ENCODE measurements at regions not wholly inside any gene's neighbourhood (a gene's known extent, or its start where the extent isn't known, plus 50 kb on each side); places are given as distances from the start of the nearest gene placed in this dataset.

- peaks cover 11% of the 10 kb centered on the region for H3K4me1 ChIP-seq (ENCODE audit: control insufficient read depth, insufficient read depth, low read length)
- no peaks in the 10 kb centered on the region for H3K36me3 ChIP-seq (ENCODE audit: control insufficient read depth in 2 of 2, insufficient read depth in 1 of 2, low read length in 2 of 2)
- POLR2A ChIA-PET, result no interaction called here
- H3K9me3 ChIP-seq (ENCODE audit: control insufficient read depth, insufficient read depth, low read depth, low read length), result no peaks in the 10 kb centered on the region
- H3K4me3 ChIP-seq (ENCODE audit: low read depth, low read length), result no peak overlapping the region
- no peak overlapping the region for H3K27ac ChIP-seq (ENCODE audit: extremely low read depth, low read depth, low read length)
- CTCF ChIA-PET, result no interaction called here
- no peak for TF ChIP-seq SCRT2 (tag by site-specific recombination; IDR thresholded peaks at IDR 0.05)
- no peak for TF ChIP-seq ZNF560 (tag by site-specific recombination; IDR thresholded peaks at IDR 0.05; ENCODE audit: borderline replicate concordance)
- no peak for TF ChIP-seq ZNF514 (tag by site-specific recombination; IDR thresholded peaks at IDR 0.05)
- no peak for TF ChIP-seq ZNF768 (tag by site-specific recombination; IDR thresholded peaks at IDR 0.05)
- TF ChIP-seq MZF1 (tag by site-specific recombination; IDR thresholded peaks at IDR 0.05; ENCODE audit: borderline replicate concordance), result no peak
- TF ChIP-seq GLI2 (tag by site-specific recombination; IDR thresholded peaks at IDR 0.05; ENCODE audit: borderline replicate concordance, low read depth), result no peak
- TF ChIP-seq PATZ1 (tag by site-specific recombination; IDR thresholded peaks at IDR 0.05), result no peak
- peak; percentile 24; the same call in 1 of the 2 replicates for TF ChIP-seq GLIS1 (tag by site-specific recombination; IDR thresholded peaks at IDR 0.05)
- TF ChIP-seq ZNF830 (tag by site-specific recombination; IDR thresholded peaks at IDR 0.05; ENCODE audit: low read depth), result no peak
- TF ChIP-seq BCL11A (tag by site-specific recombination; IDR thresholded peaks at IDR 0.05; ENCODE audit: low read depth), result no peak
- no peak for TF ChIP-seq ZNF132 (tag by site-specific recombination; IDR thresholded peaks at IDR 0.05; ENCODE audit: borderline replicate concordance)
- TF ChIP-seq ZNF184 (tag by site-specific recombination; IDR thresholded peaks at IDR 0.05), result no peak
- TF ChIP-seq ZSCAN18 (tag by site-specific recombination; IDR thresholded peaks at IDR 0.05), result no peak
- no peak for TF ChIP-seq ZNF146 (tag by site-specific recombination; IDR thresholded peaks at IDR 0.05)
- no peak for TF ChIP-seq ZNF362 (tag by site-specific recombination; IDR thresholded peaks at IDR 0.05)
- TF ChIP-seq ZNF610 (tag by site-specific recombination; IDR thresholded peaks at IDR 0.05; ENCODE audit: borderline replicate concordance), result no peak
- TF ChIP-seq YY2 (tag by site-specific recombination; IDR thresholded peaks at IDR 0.05), result no peak
- TF ChIP-seq ZNF580 (tag by site-specific recombination; IDR thresholded peaks at IDR 0.05), result no peak
- TF ChIP-seq ZNF488 (tag by site-specific recombination; IDR thresholded peaks at IDR 0.05), result no peak
- TF ChIP-seq HOXA7 (CRISPR knock-in tag; IDR thresholded peaks at IDR 0.05; ENCODE audit: borderline replicate concordance), result no peak
- 0 out of 2 replicates have a peak, but pooled peaks have one; percentile 57 for TF ChIP-seq KLF16 (tag by site-specific recombination; IDR thresholded peaks at IDR 0.05)
- TF ChIP-seq ZSCAN4 (tag by site-specific recombination; IDR thresholded peaks at IDR 0.05), result no peak
- TF ChIP-seq ZNF398 (tag by site-specific recombination; IDR thresholded peaks at IDR 0.05), result 0 out of 2 replicates have a peak, but pooled peaks have one; percentile 19
- no peak for TF ChIP-seq ZNF202 (tag by site-specific recombination; IDR thresholded peaks at IDR 0.05; ENCODE audit: borderline replicate concordance)
- no peak for TF ChIP-seq ZBTB44 (tag by site-specific recombination; IDR thresholded peaks at IDR 0.05)
These were observed 210.9 kb downstream of the EXOC5 start for GRCh38 chr14:57057803-57058202.
